Keratinocyte (primary cell): ENCODE measurements at regions not wholly inside any gene's neighbourhood (a gene's known extent, or its start where the extent isn't known, plus 50 kb on each side); places are given as distances from the start of the nearest gene placed in this dataset.
"Not testable (repeated sequence)": the region's sequence is repeated elsewhere in the genome, so short reads cannot be mapped to it uniquely, and the experiment has no call there.

Source experiments
- DNase-seq: peaks from one replicate; pipeline ENCODE4 v3.0.0-alpha.2; 2011; ENCODE audit warnings: low read depth, missing footprints, low spot score
- FAIRE-seq: peaks from 2 replicates; lab custom pipeline; 2011; peaks lifted over from hg19 to GRCh38; lab: Jason Lieb, UNC
- H2AFZ ChIP-seq: 2 replicates; pipeline ENCODE4 v1.6.0; 2012; ENCODE audit warnings: low read length, control low read depth, inconsistent platforms; ENCODE audit not compliant: control insufficient read depth
- H3K27ac ChIP-seq: 2 replicates; pipeline ENCODE4 v1.5.1; 2011; ENCODE audit warnings: low read length; ENCODE audit not compliant: control insufficient read depth, insufficient read depth
- H3K27me3 ChIP-seq: 3 replicates; pipeline ENCODE4 v1.6.0; 2011; ENCODE audit warnings: low read length; ENCODE audit not compliant: control insufficient read depth, insufficient read depth; ENCODE audit errors: extremely low read depth
- H3K36me3 ChIP-seq, 2 experiments: 2 replicates in 1 of 2; 3 replicates in 1 of 2; pipeline ENCODE4 v1.5.1; 2011; ENCODE audit warnings: low read length in 2 of 2, mild to moderate bottlenecking in 1 of 2; ENCODE audit not compliant: control insufficient read depth in 2 of 2, insufficient read depth in 2 of 2; ENCODE audit errors: extremely low read depth in 1 of 2
- H3K4me1 ChIP-seq: 3 replicates; pipeline ENCODE4 v1.5.1; 2011; ENCODE audit warnings: low read length; ENCODE audit not compliant: control insufficient read depth, insufficient read depth; ENCODE audit errors: extremely low read depth
- H3K4me2 ChIP-seq: 3 replicates; pipeline ENCODE4 v1.6.0; 2011; ENCODE audit warnings: low read depth, low read length; ENCODE audit not compliant: control insufficient read depth, insufficient read depth; ENCODE audit errors: extremely low read depth
- H3K4me3 ChIP-seq, 3 experiments: fragments of 200-600 bp in 1 of 3; sonication (generic) in 1 of 3; 2 replicates in 2 of 3; 3 replicates in 1 of 3; pipeline ENCODE4 v1.5.1; 2011 to 2016; ENCODE audit warnings: low read length in 3 of 3, mild to moderate bottlenecking in 3 of 3, control low read depth in 2 of 3, inconsistent platforms in 1 of 3, low read depth in 1 of 3, mixed read lengths in 1 of 3, mixed run types in 1 of 3, moderate library complexity in 1 of 3; ENCODE audit not compliant: control insufficient read depth in 2 of 3, insufficient read depth in 2 of 3; ENCODE audit errors: extremely low read depth in 1 of 3
- H3K79me2 ChIP-seq: 2 replicates; pipeline ENCODE4 v1.6.0; 2012; ENCODE audit warnings: low read length; ENCODE audit not compliant: control insufficient read depth, insufficient read depth
- H3K9ac ChIP-seq: 3 replicates; pipeline ENCODE4 v1.6.0; 2011; ENCODE audit warnings: low read length; ENCODE audit not compliant: control insufficient read depth, insufficient read depth; ENCODE audit errors: extremely low read depth
- H3K9me1 ChIP-seq: 3 replicates; pipeline ENCODE4 v1.6.0; 2011; ENCODE audit warnings: low read length; ENCODE audit not compliant: control insufficient read depth, insufficient read depth; ENCODE audit errors: extremely low read depth
- H3K9me3 ChIP-seq: 2 replicates; pipeline ENCODE4 v1.5.1; 2012; ENCODE audit warnings: low read depth, low read length; ENCODE audit not compliant: control insufficient read depth
- H4K20me1 ChIP-seq: 3 replicates; pipeline ENCODE4 v1.6.0; 2011; ENCODE audit warnings: low read length; ENCODE audit not compliant: control insufficient read depth, insufficient read depth; ENCODE audit errors: extremely low read depth
- CTCF ChIP-seq, 3 experiments: IDR thresholded peaks in 1 of 3; conservative IDR thresholded peaks in 1 of 3; optimal IDR thresholded peaks in 1 of 3; 2 replicates in 2 of 3; 3 replicates in 1 of 3; pipeline versions ENCODE3 to v1.5.1; 2011; ENCODE audit warnings: low read length in 3 of 3, mild to moderate bottlenecking in 3 of 3, moderate library complexity in 2 of 3, control low read depth in 1 of 3, inconsistent platforms in 1 of 3; ENCODE audit not compliant: insufficient read depth in 2 of 3; ENCODE audit errors: extremely low read depth in 1 of 3
- EZH2 ChIP-seq: IDR thresholded peaks from one replicate; pipeline ENCODE4 v1.6.1; 2012; ENCODE audit warnings: inconsistent platforms, mild to moderate bottlenecking, low read length, moderate library complexity
- dilution Hi-C: fragments of 300-500 bp; cut with MboI; formaldehyde crosslinking; loops from one replicate; pipeline ENCODE4 v1.7.0; 2020; ENCODE audit warnings: low sequenced_read_pairs; ENCODE audit not compliant: extremely low pct_ligation_motif_present

GRCh38 chr1:54468288-54469084 lies 62.3 kb upstream of the SSBP3 start:
- H3K36me3 ChIP-seq, H3K4me1 ChIP-seq, H3K27ac ChIP-seq, H3K9ac ChIP-seq, H2AFZ ChIP-seq, FAIRE-seq, H4K20me1 ChIP-seq, H3K79me2 ChIP-seq, H3K9me1 ChIP-seq, H3K4me3 ChIP-seq, DNase-seq, H3K9me3 ChIP-seq, H3K4me2 ChIP-seq, dilution Hi-C loops: not testable (repeated sequence)
- H3K27me3 ChIP-seq: peaks cover 14% of the 10 kb centered on the region

GRCh38 chr1:54465351-54465811 lies 59.2 kb upstream of the SSBP3 start:
- no peak overlapping the region for H2AFZ ChIP-seq
- H3K27me3 ChIP-seq: no peaks in the 10 kb centered on the region
- FAIRE-seq: no peak

GRCh38 chr1:54464477-54465146 lies 58.4 kb upstream of the SSBP3 start:
- dilution Hi-C loops: no loop called here
- no peak overlapping the region for H3K4me2 ChIP-seq
- no peaks in the 10 kb centered on the region for H3K4me1 ChIP-seq
- DNase-seq (no peak), FAIRE-seq (no peak)
- no peak overlapping the region for H3K27ac ChIP-seq
- TF ChIP-seq CTCF (optimal IDR thresholded peaks at IDR 0.05 in 1 of 3, IDR thresholded peaks at IDR 0.05 in 1 of 3, conservative IDR thresholded peaks at IDR 0.05 in 1 of 3; ENCODE audit: extremely low read depth in 1 of 3, insufficient read depth in 2 of 3, low read length in 3 of 3): no peak
- no peak for TF ChIP-seq EZH2
- no peaks in the 10 kb centered on the region for H4K20me1 ChIP-seq
- H3K27me3 ChIP-seq: no peaks in the 10 kb centered on the region
- H3K9me3 ChIP-seq: no peaks in the 10 kb centered on the region
- no peak overlapping the region for H2AFZ ChIP-seq
- no peak overlapping the region for H3K9ac ChIP-seq
- H3K9me1 ChIP-seq: no peaks in the 10 kb centered on the region
- H3K79me2 ChIP-seq: no peaks in the 10 kb centered on the region
- no peaks in the 10 kb centered on the region for H3K36me3 ChIP-seq
- no peak overlapping the region for H3K4me3 ChIP-seq

More at GRCh38 chr1:54465351-54465811, 59.2 kb upstream of the SSBP3 start:
- Histone ChIP-seq H3K4me2 (no peak overlapping the region), H3K36me3 (no peaks in the 10 kb centered on the region), H3K9ac (no peak overlapping the region), H4K20me1 (no peaks in the 10 kb centered on the region), H3K27ac (no peak overlapping the region), H3K79me2 (no peaks in the 10 kb centered on the region), H3K4me1 (no peaks in the 10 kb centered on the region), H3K9me1 (no peaks in the 10 kb centered on the region), H3K4me3 (no peak overlapping the region), H3K9me3 (no peaks in the 10 kb centered on the region)
- DNase-seq: no peak
- dilution Hi-C loops: no loop called here
- no peak for TF ChIP-seq EZH2
